NOMO-1 treated with dmso at 0.1 percent for 144 hours (cell line): ENCODE measurements at regions not wholly inside any gene's neighbourhood (a gene's known extent, or its start where the extent isn't known, plus 50 kb on each side); places are given as distances from the start of the nearest gene placed in this dataset.

Experiments used
- DNase-seq: peaks from one replicate; lab custom pipeline; 2025; ENCODE audit not compliant: unreplicated experiment; lab: John Stamatoyannopoulos, UW

- no peak for DNase-seq
Measured at GRCh38 chr3:115324056-115324455, 177.0 kb upstream of the ZBTB20 start.

- no peak for DNase-seq
Measured at GRCh38 chr3:115325539-115325938, 178.5 kb upstream of the ZBTB20 start.

- no peak for DNase-seq
Measured at GRCh38 chr3:115330430-115330829, 183.3 kb upstream of the ZBTB20 start.

- DNase-seq, result no peak
Measured at GRCh38 chr3:115332998-115333397, 185.9 kb upstream of the ZBTB20 start.

GRCh38 chr3:115336836-115337235, 189.7 kb upstream of the ZBTB20 start:
- DNase-seq, result no peak

- DNase-seq, result no peak
Measured at GRCh38 chr3:115340586-115340985, 193.5 kb upstream of the ZBTB20 start.

GRCh38 chr3:115341208-115341607, 194.1 kb upstream of the ZBTB20 start:
- peak; percentile 26 for DNase-seq

- no peak for DNase-seq
Measured at GRCh38 chr3:115347737-115348136, 200.6 kb upstream of the ZBTB20 start.

GRCh38 chr3:115348412-115348811, 201.3 kb upstream of the ZBTB20 start:
- no peak for DNase-seq

GRCh38 chr3:115348951-115349745, 202.1 kb upstream of the ZBTB20 start:
- no peak for DNase-seq

- no peak for DNase-seq
Measured at GRCh38 chr3:115350606-115351005, 203.5 kb upstream of the ZBTB20 start.

GRCh38 chr3:115351193-115351592, 204.1 kb upstream of the ZBTB20 start:
- DNase-seq, result no peak

GRCh38 chr3:115354010-115354409, 206.9 kb upstream of the ZBTB20 start:
- DNase-seq, result no peak

- no peak for DNase-seq
Measured at GRCh38 chr3:115357456-115357855, 210.4 kb upstream of the ZBTB20 start.

- DNase-seq, result no peak
Measured at GRCh38 chr3:115359536-115359935, 212.4 kb upstream of the ZBTB20 start.

GRCh38 chr3:115361806-115362205, 214.7 kb upstream of the ZBTB20 start:
- no peak for DNase-seq

- no peak for DNase-seq
Measured at GRCh38 chr3:115363071-115363470, 216.0 kb upstream of the ZBTB20 start.

- DNase-seq, result no peak
Measured at GRCh38 chr3:115369021-115369420, 221.9 kb upstream of the ZBTB20 start.

- no peak for DNase-seq
Measured at GRCh38 chr3:115375362-115375761, 228.3 kb upstream of the ZBTB20 start.

GRCh38 chr3:115380883-115381572, 233.9 kb upstream of the ZBTB20 start:
- no peak for DNase-seq

GRCh38 chr3:115381573-115381912, 234.5 kb upstream of the ZBTB20 start:
- no peak for DNase-seq

GRCh38 chr3:115381931-115382330, 234.8 kb upstream of the ZBTB20 start:
- DNase-seq, result no peak

- no peak for DNase-seq
Measured at GRCh38 chr3:115384381-115384780, 237.3 kb upstream of the ZBTB20 start.
